ENCODE measurements at regions not wholly inside any gene's neighbourhood (a gene's known extent, or its start where the extent isn't known, plus 50 kb on each side); places are given as distances from the start of the nearest gene placed in this dataset.
"Not testable (repeated sequence)": the region's sequence is repeated elsewhere in the genome, so short reads cannot be mapped to it uniquely, and the experiment has no call there.

DNA sequence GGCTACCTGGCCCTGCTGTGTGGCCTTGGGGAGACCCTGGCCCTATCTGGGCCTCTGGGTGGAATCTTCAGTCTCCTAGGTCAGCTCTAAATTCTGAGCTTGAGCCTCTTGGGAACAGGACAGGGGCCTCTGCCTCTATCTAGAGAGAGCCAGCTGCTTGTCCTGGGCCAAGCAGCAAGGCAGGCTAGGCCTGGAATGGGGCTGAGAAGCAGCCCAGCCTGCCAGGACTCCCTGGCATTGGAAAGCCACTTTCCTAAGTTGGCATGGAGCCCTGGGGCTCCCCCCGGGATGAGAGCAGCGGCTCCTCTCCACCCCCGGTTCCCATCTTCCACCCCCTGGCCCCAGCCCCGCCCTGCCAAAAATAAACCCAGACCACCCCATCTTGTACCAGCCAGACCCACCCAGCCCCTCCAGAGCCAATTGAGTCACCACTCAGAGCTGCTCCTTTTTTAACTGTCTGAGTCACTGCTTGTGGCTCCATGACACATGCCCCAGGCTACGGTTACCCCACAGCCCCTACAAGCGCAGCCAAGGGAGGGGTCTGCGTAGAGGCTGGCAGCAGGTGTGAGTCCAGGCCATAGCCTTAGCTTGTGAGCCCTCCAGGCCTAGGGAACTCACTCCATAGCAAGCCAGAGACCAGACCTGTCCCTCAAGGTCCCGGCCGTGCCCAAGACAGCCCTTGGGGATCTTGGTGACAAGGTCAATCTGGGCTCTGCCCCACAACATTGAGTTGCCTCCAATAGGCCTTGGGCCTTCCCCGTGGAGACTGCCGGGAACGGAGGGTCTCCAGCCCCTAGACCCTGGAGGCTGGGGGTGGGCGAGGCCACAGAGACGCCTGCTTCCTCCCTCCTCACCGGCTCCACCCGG, 189.7 kb downstream of the TBC1D2B start:
- 57 to 78% (median 69%) methylated on average over 7 to 10 of the region's 16 CpGs for WGBS, 3 donors
- not testable (repeated sequence) for H3K27ac ChIP-seq (ENCODE audit: low read depth, low read length)

DNA sequence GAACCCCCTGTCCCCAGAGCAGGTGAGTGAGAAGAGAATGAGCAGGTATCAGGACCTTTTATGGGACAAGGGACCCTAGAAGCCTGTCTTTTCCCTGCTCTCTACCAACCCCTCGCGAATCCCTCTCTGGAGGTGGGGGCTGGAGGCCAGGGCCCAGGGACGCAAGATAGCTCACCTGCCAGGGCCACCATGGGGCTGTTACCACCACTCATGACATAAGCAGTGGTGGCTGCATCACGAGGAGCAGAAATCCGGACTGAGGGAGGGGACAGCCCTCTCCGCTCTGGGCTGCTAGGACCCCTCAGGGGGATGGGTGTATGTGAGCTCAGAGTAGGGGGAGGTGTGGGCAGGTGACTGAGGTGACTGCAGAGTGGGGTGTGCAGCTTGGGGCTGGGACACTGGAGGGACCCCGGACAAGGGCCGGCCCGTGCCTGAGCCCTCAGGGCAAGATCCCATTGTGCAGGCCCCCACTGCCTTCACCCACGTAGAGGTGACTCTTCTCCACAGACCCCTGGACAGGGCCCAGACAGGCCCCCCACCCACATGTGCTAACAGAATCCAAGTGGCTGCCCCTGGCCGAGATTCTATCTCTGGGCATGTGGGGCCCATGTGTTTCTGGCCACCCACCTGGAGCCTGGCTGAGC, 190.6 kb downstream of the TBC1D2B start:
- WGBS, 3 donors, result 88 to 97% (median 95%) methylated on average over 10 to 11 of the region's 11 CpGs
- no peak overlapping the region for H3K27ac ChIP-seq (ENCODE audit: low read depth, low read length)

DNA sequence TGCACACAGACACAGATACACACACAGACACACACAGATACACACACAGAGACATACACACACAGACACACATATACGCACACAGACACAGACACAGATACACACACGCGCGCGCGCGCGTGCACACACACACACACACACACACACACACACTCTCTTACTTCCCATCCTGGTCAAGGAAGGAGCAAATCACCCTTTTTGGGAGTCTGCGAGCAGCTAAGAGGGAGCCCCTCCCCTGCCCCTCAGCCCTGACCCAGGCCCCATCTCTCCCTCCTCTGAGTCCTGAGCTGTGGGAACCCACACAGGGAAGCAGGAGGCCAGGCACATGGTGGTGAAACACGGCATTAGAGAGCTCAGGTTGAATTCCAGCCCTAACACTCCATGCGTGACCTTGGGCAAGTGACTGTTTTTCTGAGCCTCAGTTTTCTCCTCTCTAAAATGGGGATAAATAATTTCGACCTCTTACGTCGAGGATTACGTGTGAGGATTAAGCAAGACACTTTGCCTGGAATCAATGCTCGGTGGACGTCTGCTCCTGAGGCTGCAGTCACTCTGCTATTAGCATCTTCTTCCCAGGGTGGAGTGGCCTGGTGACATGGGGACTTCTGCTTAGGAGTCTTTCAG, 191.5 kb downstream of the TBC1D2B start:
- 85 to 96% (median 91%) methylated on average over 17 of the region's 17 CpGs for WGBS, 3 donors
- not testable (repeated sequence) for H3K27ac ChIP-seq (ENCODE audit: low read depth, low read length)

DNA sequence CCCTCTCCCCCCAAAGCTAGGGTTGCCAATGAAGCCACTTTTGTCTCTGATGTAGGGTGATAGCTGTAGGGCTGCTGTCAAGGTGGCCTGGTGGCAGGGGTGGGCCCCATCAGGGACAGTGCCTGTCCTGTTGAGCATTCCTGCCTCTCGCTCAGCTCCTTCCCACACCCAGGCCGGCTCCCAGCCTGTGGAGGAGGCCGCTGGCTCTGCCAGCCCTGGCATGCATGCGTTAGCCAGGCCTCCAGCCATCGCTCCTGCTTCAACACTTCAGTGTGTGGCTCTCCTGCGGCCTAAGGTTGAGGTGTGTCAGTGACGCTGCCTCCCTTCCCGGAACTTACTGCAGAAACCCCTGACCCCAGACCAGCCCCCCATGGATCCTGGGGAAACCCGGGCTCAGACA, 194.5 kb downstream of the TBC1D2B start:
- no CpG with 5 or more reads among the region's 9 CpGs for WGBS, 3 donors
- H3K27ac ChIP-seq (ENCODE audit: low read depth, low read length), result not testable (repeated sequence)

DNA sequence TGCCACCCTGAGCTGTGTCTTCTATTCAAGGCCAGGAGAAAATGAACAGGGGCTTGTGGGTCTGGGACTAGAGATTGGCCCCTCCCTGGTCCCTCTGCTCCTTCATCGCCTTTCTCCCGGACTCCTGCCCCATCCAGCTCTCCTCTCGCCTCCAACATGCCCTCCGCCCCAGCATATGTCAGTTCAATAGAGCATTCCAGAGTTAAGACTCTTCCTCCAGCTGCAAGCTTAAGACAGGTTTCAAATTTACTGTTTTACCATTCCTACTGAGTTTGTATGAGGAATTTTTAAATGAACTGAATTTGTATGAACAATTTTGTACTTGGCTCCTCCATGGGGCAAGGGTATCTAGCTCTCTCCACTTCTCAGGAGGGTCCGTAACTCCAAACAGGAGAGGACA, 195.6 kb downstream of the TBC1D2B start:
- no peak overlapping the region for H3K27ac ChIP-seq (ENCODE audit: low read depth, low read length)
- 78 to 88% (median 87%) methylated on average over 5 of the region's 5 CpGs for WGBS, 3 donors

DNA sequence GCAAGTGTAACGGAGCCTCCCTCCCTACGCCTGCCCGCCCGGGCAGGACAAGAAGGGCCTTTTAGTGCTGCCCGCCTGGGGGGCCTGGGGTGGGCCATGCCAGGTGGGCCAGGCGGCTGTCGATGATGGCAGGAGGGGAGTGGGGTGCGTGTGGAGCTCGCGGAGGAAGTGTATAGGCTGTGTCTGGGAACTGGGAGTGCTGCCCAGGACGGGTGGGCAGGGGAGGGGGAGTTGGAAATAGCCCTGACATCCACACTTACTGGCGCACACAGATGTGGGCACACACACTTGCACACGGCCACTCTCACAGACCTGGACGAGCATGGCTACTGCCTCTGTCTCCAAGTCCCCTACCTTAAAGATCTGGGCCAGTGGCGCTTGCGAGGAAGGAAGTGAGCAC, 196.0 kb downstream of the TBC1D2B start:
- WGBS, 3 donors, result 59 to 77% (median 60%) methylated on average over 8 to 12 of the region's 16 CpGs
- not testable (repeated sequence) for H3K27ac ChIP-seq (ENCODE audit: low read depth, low read length)

DNA sequence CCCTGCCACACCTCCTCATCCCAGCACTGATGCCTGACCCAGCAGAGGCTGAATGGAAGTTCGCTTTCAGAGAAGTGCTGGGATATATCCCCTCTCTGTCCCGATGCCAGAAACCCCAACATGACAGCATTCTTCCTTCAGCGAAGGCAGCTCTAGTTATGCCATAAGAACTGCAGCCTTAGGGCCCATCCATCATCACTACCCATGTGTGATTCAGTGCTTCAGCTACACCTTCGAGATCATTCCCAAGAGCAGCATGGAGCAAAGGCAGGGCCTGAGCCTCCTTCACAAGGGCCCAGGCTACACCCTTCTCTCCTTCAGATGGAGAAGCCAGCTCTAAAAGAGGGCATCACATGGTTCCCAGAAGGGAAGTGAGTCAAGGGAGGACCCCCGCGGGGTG, 198.0 kb downstream of the TBC1D2B start:
- not testable (repeated sequence) for H3K27ac ChIP-seq (ENCODE audit: low read depth, low read length)
- WGBS, 3 donors, result 71 to 84% (median 83%) methylated on average over 4 to 6 of the region's 6 CpGs

DNA sequence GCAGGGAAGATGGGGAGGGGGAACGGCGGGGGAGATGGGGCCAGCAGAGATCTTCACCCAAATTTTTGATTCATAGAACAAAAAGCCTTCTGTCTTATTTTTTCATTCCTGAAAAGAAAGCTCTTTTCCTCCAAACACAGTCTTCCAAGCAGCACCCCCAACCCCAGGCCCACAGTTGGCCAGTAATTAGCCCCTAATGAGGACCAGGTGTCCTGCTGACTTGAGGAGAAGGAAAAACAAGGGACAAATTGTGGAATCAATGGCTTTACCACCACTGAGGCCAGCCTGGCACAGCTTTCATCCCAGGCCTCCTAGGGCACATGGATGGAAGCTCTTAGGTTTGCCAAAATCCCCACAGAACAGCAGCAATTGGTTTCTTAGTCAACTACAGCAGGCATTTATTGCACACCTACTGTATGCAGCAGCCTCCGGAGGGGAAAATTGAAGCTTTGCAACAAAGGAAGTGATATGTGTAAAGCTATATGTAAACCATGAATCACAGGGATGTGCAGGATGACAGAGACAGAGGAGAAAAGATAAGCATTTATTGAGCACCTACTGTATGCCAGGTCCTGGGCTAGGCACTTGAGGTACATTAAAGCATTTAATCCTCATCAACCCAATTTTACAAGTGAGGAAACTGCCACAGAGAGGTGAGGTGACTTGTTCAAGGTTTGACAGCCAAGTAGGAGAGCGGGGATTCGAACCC, 199.5 kb downstream of the TBC1D2B start:
- 73 to 95% (median 74%) methylated on average over 3 to 5 of the region's 5 CpGs for WGBS, 3 donors
- no peak overlapping the region for H3K27ac ChIP-seq (ENCODE audit: low read depth, low read length)

DNA sequence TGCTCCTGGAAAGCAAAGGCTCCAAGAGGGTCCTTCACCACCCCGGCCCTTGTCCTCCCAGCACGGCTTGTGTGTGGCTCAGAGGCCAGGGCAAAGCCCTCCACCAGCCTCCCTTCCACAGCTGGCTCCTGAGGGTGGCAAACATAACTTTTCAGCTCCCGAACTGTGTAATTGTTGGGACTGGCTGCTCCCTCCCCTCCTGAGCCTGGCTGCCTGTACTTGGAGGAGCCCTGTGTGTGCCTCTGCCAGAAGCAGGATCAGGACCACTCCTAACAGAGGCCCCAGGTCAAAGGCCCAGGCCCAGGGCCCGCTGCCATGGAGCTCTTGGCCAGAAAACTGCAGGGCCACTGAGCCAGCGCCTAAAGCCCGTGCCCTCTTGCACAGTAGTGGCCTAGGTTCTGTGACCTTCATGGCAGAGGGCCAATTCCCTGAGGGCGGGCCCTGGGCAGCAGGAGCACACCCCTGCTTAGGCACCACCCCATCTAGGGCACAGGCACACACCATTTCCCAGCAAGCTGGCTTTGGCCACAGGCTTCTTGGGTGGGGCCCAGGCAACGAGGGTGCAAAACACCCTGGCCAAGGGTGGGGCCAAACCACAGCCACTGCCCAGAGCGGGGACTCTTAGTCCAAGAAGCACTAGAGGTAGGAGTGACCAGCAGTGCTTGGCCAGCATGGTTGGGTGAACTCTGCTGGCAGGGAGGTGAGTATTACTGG, 201.2 kb downstream of the TBC1D2B start:
- not testable (repeated sequence) for H3K27ac ChIP-seq (ENCODE audit: low read depth, low read length)
- WGBS, 3 donors, result 55 to 72% (median 72%) methylated on average over 3 of the region's 9 CpGs

DNA sequence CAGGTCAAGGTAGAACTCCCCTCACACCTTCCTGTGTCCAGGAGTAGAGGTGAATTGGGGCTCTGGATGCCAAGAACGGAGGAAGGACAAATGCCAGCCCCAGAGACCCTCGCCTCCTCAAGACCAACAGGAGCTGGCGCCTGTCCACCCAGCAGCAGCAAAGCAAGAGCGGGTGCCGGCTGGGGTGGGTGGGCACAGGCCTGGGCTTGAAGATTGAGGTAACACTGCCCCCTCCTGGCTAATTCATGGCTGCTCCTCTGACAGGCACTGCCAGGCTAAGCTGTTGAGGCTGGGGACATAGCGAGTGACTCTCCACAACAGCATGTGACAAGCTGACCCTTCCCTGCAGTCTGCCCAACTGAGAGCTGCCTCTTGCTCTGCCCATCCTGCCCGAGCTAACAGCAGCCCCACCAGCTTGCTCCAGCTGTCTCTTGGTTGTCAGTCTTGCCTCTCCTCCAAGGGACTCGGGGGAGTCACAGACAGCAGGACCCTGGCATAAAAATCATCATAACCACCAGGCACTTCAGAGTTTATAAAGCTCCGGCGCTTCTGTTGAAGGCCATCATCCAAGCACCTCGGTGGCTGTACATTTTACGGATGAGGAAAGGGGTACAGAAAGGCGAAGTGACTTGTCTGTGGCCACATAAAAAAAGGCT, 202.3 kb downstream of the TBC1D2B start:
- not testable (repeated sequence) for H3K27ac ChIP-seq (ENCODE audit: low read depth, low read length)
- WGBS, 3 donors, result 41 to 66% (median 49%) methylated on average over 12 to 13 of the region's 13 CpGs

DNA sequence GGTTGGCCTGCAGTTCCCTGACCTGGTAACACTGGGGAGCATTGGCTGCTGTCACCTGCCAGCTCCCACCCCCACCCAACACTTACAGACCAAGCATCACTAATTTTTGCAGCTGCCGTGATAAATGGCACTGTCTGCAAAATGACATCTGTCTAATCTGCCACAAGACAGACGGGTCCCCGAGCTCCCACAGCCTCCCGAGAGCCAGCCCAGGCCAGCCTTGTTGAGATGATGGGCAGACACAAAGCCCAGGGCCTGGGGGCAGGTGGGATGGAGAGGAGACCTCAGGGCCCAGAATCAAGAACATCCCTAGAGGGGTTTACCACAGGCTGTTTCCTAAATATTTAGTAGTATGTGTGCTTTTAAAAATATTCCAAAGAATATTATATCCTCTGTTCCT, 203.4 kb downstream of the TBC1D2B start:
- WGBS, 3 donors, result 75 to 79% (median 75%) methylated on average over 4 of the region's 4 CpGs
- H3K27ac ChIP-seq (ENCODE audit: low read depth, low read length), result no peak overlapping the region

DNA sequence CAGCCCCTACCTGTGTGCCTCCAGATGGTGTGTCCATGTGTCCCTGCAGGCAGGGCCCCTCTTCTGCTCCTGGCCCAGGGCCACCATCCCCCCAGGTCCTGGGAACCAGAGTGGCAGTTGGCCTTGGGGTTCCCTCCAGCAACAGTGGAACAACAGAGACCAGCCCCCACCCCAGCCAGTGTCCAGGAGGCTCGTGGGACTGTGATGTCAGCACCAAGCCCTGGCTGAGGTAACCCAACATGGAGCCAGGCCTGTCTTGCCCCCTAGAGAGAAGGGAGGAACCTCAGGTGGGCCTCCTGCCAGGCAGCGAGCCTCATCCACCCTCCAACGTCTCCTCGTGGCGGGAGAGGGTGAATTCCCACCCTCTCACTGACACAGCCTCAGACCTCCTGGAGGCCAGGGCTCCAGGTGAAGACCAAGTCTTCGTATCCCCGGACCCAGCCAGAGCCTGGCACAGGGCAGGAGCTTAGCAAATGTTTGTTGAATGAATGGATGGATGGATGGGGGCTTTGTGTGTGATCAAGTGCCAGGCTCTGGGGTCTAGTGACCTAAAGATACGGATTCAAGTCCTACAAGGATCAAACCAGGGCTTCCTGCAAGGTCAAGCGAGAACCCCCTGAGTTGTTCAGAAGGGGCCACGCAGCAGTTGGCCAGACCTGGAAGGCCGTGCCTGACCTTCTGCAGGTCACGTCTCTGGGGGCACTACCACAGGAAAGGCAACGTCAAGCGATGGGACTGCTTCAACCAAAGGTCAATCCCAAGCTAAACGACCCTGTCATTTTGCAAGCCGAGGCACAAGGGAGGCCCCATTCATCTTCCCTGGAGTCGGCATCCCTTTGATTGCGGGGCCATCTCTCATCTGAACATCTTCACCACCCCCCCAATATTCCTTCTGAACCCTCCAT, 204.7 kb downstream of the TBC1D2B start:
- WGBS, 3 donors, result 71 to 83% (median 77%) methylated on average over 18 of the region's 18 CpGs
- not testable (repeated sequence) for H3K27ac ChIP-seq (ENCODE audit: low read depth, low read length)

DNA sequence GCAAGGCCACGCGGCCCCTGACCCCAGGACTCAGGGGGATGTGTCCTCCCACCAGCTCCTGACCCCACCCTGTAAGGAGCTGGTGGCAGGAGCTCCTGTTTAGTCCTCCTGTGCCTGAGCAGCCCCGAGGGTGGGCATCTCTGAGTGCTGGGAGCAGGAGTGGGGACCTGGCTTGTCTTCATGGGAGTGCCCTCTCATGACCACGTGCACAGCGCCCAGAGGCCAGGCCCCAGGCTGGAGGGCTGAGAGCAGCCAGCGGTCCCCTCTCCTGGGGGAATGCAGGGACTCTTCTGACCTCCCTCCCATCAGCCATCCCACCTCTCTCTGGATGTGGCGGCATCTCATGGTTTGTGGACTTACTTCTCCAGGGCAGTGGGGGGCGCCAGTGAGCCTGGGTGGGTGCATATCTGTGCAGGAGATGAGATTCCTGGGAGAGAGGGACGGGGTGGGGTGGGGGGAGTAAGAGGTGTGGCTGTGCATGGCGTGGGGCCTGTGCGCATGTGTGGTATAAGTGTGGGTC, 205.6 kb downstream of the TBC1D2B start:
- WGBS, 3 donors, result 75 to 84% (median 79%) methylated on average over 11 of the region's 11 CpGs
- H3K27ac ChIP-seq (ENCODE audit: low read depth, low read length), result no peak overlapping the region

DNA sequence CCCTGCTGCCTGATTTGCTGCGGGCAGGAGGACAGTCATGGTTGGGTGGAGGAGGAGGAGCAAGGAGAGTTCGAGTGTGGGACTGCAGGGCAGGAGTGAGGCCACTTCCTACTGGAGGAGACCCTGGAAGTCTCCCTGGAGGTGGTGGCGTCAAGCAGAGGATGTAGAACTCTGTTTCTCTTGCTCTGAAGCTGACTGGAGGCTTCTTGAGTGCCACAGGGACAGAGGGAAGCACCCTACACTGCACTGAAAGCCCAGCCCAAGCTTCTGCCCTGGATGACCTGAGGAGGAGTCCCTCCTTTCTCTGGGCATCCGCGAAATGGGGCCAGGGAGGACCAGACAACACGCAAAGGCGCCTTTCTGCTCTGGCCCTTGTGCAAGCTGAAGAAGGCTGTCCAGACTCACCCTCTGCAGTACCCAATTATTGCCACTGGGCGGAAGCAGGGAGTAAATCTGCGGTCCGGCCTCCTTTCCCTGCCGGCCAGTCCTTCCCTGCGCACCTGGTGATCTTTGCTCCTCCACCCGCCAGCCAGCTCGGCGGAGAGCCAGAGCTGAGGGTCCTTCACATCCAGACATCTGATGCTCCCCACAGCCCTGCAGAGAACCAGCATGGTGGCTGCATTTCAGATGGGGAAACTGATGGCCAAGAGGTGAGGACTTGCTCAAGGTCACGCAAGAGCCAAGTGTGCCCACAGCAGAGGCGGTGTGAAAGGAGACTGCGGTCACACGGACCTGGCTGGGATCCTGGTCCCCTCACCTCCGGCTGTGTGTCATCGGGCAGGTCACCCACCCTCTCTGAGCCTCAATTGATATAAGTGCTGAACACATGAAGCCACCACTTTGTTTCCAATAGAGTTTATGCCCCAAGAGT, 207.1 kb downstream of the TBC1D2B start:
- no peak overlapping the region for H3K27ac ChIP-seq (ENCODE audit: low read depth, low read length)
- 24 to 33% (median 31%) methylated on average over 21 of the region's 21 CpGs for WGBS, 3 donors

DNA sequence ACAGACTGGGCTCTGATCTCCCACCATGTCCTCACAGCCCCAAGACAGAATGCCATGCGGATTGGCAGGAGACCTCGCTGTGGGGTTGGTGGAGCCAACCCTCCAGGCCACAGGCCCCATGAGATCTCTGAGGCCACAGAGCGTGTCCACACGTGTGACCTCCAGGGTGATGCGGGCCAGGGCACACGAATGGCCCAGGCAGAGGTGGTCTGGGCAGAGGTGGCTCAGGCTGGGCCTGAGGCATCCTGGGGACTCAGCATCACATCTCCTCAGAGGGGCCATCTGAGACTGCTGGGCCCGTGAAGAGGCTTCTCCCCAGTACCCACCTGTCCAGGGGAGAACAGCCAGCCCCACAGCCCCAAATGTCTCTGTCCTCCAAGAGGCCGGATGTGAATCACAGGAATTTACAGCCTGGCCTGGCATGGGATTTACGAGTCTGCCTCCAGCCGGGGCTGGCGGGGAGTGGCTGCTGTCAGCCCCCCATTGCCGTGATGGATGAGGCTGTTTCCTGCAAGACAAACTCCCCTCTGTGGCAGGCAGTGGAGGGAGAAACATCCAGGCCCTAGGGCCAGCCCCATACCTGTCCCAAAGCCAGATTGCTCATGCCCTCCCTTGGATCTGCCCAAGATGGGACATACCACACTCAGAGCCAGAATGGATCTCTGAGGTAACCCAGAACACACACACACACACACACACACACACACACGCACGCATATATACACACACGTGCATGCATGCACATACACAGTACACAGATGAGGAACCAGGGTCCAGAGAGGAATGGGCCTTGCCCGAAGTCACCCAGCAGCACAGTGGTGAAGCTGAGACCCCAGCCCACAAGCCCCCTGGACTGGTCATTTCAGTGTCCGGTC, 208.3 kb downstream of the TBC1D2B start:
- H3K27ac ChIP-seq (ENCODE audit: low read depth, low read length), result no peak overlapping the region
- WGBS, 3 donors, result 76 to 77% (median 77%) methylated on average over 16 to 17 of the region's 17 CpGs

All from adipose tissue (tissue), 3 donors.